H9 (cell line): ENCODE measurements at regions not wholly inside any gene's neighbourhood (a gene's known extent, or its start where the extent isn't known, plus 50 kb on each side); places are given as distances from the start of the nearest gene placed in this dataset.

ENCODE experiments used
- DNase-seq: peaks from one replicate; pipeline ENCODE4 v3.0.0-alpha.2; 2017
- H2AFZ ChIP-seq: one replicate; pipeline ENCODE4 v1.6.1; 2013; ENCODE audit warnings: mild to moderate bottlenecking, low read length, control low read depth, moderate library complexity
- H2AK5ac ChIP-seq: 2 replicates; pipeline ENCODE4 v1.6.1; 2013; ENCODE audit warnings: low read length, control low read depth, mixed read lengths; ENCODE audit not compliant: insufficient read length
- H2BK120ac ChIP-seq: one replicate; pipeline ENCODE4 v1.6.1; 2013; ENCODE audit warnings: low read depth, mild to moderate bottlenecking, low read length, control low read depth, inconsistent platforms; ENCODE audit not compliant: poor library complexity, severe bottlenecking
- H2BK12ac ChIP-seq: 2 replicates; pipeline ENCODE4 v1.6.1; 2013; ENCODE audit warnings: low read length, control low read depth, mixed read lengths, low read depth; ENCODE audit not compliant: insufficient read length
- H2BK15ac ChIP-seq: 2 replicates; pipeline ENCODE4 v1.6.1; 2013; ENCODE audit warnings: low read depth, low read length, control low read depth
- H2BK20ac ChIP-seq: one replicate; pipeline ENCODE4 v1.6.1; 2013; ENCODE audit warnings: low read depth, mild to moderate bottlenecking, low read length, control low read depth, inconsistent platforms; ENCODE audit not compliant: poor library complexity, severe bottlenecking
- H2BK5ac ChIP-seq: 2 replicates; pipeline ENCODE4 v1.6.1; 2013; ENCODE audit warnings: low read length, control low read depth, mixed read lengths; ENCODE audit not compliant: insufficient read length
- H3K14ac ChIP-seq: 2 replicates; pipeline ENCODE4 v1.6.1; 2013; ENCODE audit warnings: low read length, control low read depth; ENCODE audit not compliant: insufficient read depth
- H3K18ac ChIP-seq: 2 replicates; pipeline ENCODE4 v1.6.1; 2013; ENCODE audit warnings: low read depth, mild to moderate bottlenecking, mixed read lengths, low read length, control low read depth; ENCODE audit not compliant: insufficient read length
- H3K23ac ChIP-seq: 2 replicates; pipeline ENCODE4 v1.6.1; 2013; ENCODE audit warnings: low read length, control low read depth, mixed read lengths, low read depth; ENCODE audit not compliant: insufficient read length
- H3K23me2 ChIP-seq: 2 replicates; pipeline ENCODE4 v1.6.1; 2013; ENCODE audit warnings: low read depth, mild to moderate bottlenecking, mixed read lengths, low read length, control low read depth; ENCODE audit not compliant: insufficient read length, poor library complexity, severe bottlenecking
- H3K27ac ChIP-seq: 2 replicates; pipeline ENCODE4 v1.5.1; 2013; ENCODE audit warnings: low read length, control low read depth, mixed read lengths, low read depth; ENCODE audit not compliant: insufficient read length
- H3K27me3 ChIP-seq: 2 replicates; pipeline ENCODE4 v1.6.1; 2013; ENCODE audit warnings: low read length, control low read depth, inconsistent platforms; ENCODE audit not compliant: insufficient read depth
- H3K4ac ChIP-seq: 2 replicates; pipeline ENCODE4 v1.6.1; 2013; ENCODE audit warnings: low read depth, mild to moderate bottlenecking, control low read depth, inconsistent platforms, low read length, moderate library complexity
- H3K4me1 ChIP-seq: 2 replicates; pipeline ENCODE4 v1.6.1; 2013; ENCODE audit warnings: low read length, control low read depth, inconsistent platforms; ENCODE audit not compliant: insufficient read depth
- H3K4me2 ChIP-seq: 2 replicates; pipeline ENCODE4 v1.6.1; 2013; ENCODE audit warnings: low read length, control low read depth, mixed read lengths; ENCODE audit not compliant: insufficient read length, insufficient read depth
- H3K56ac ChIP-seq: 2 replicates; pipeline ENCODE4 v1.6.1; 2013; ENCODE audit warnings: low read depth, mild to moderate bottlenecking, mixed read lengths, low read length, control low read depth; ENCODE audit not compliant: insufficient read length
- H3K79me1 ChIP-seq: 2 replicates; pipeline ENCODE4 v1.6.1; 2013; ENCODE audit warnings: low read depth, mild to moderate bottlenecking, moderate library complexity, low read length, control low read depth, inconsistent platforms; ENCODE audit not compliant: insufficient read depth, poor library complexity, severe bottlenecking
- H3K79me2 ChIP-seq: 2 replicates; pipeline ENCODE4 v1.6.1; 2013; ENCODE audit warnings: low read length, control low read depth, inconsistent platforms; ENCODE audit not compliant: insufficient read depth
- H3K9ac ChIP-seq: 2 replicates; pipeline ENCODE4 v1.6.1; 2013; ENCODE audit warnings: low read length, control low read depth, mixed read lengths; ENCODE audit not compliant: insufficient read length; ENCODE audit errors: extremely low read depth
- H3K9me3 ChIP-seq: one replicate; pipeline ENCODE4 v1.6.1; 2013; ENCODE audit warnings: low read depth, low read length, inconsistent platforms; ENCODE audit not compliant: control insufficient read depth
- H3T11ph ChIP-seq: one replicate; pipeline ENCODE4 v1.6.1; 2013; ENCODE audit warnings: mild to moderate bottlenecking, low read length, control low read depth, inconsistent platforms
- H4K20me1 ChIP-seq: one replicate; pipeline ENCODE4 v1.6.1; 2013; ENCODE audit not compliant: control insufficient read depth, insufficient read length, insufficient read depth
- H4K5ac ChIP-seq: 2 replicates; pipeline ENCODE4 v1.6.1; 2013; ENCODE audit warnings: low read depth, mild to moderate bottlenecking, mixed read lengths, low read length, control low read depth; ENCODE audit not compliant: insufficient read length
- H4K8ac ChIP-seq: replicated peaks from 2 replicates; pipeline ENCODE4 v1.6.1; 2013; ENCODE audit warnings: low read length, control low read depth, mixed read lengths, low read depth; ENCODE audit not compliant: insufficient read length
- H4K91ac ChIP-seq: 2 replicates; pipeline ENCODE4 v1.6.1; 2013; ENCODE audit warnings: low read depth, mild to moderate bottlenecking, moderate library complexity, mixed read lengths, low read length, control low read depth; ENCODE audit not compliant: insufficient read length
- H3K27ac Mint-ChIP-seq, 3 experiments: 2 replicates in 2 of 3; 3 replicates in 1 of 3; pipeline ENCODE4 v1.8.0; 2020 to 2021; ENCODE audit warnings: mixed read lengths in 3 of 3, mild to moderate bottlenecking in 1 of 3, moderate library complexity in 1 of 3
- H3K27me3 Mint-ChIP-seq: 2 replicates; pipeline ENCODE4 v1.8.0; 2021; ENCODE audit warnings: low read depth, mild to moderate bottlenecking, moderate library complexity, mixed read lengths
- H3K36me3 Mint-ChIP-seq, 3 experiments: 2 replicates in 2 of 3; 3 replicates in 1 of 3; pipeline ENCODE4 v1.8.0; 2020 to 2021; ENCODE audit warnings: low read depth in 3 of 3, mixed read lengths in 3 of 3; ENCODE audit not compliant: insufficient read depth in 1 of 3
- H3K4me1 Mint-ChIP-seq, 2 experiments: 2 replicates each; pipeline ENCODE4 v1.8.0; 2020; ENCODE audit warnings: mixed read lengths in 2 of 2
- H3K4me3 Mint-ChIP-seq, 2 experiments: 2 replicates in 1 of 2; 3 replicates in 1 of 2; pipeline ENCODE4 v1.8.0; 2020 to 2021; ENCODE audit warnings: mild to moderate bottlenecking in 2 of 2, mixed read lengths in 2 of 2, moderate library complexity in 1 of 2
- H3K9me3 Mint-ChIP-seq, 2 experiments: 2 replicates in 1 of 2; 3 replicates in 1 of 2; pipeline ENCODE4 v1.8.0; 2020; ENCODE audit warnings: mild to moderate bottlenecking in 2 of 2, mixed read lengths in 2 of 2, moderate library complexity in 1 of 2
- CTCF ChIP-seq: fragments of 200-600 bp; sonication (generic); conservative IDR thresholded peaks from 3 replicates; pipeline ENCODE4 v1.8.0; 2021; ENCODE audit warnings: antibody characterized with exemption, mild to moderate bottlenecking
- WGBS: extraction: QIAGEN DNeasy Blood & Tissue Kit; methylation state at CpG from one replicate; pipeline ENCODE4 v1.1.7; 2013; ENCODE audit warnings: missing lambda C conversion rate, low lambda C conversion rate, mixed read lengths; ENCODE audit not compliant: insufficient read length; ENCODE audit errors: extremely low coverage; 5-methylcytosine and 5-hydroxymethylcytosine counted together

DNA sequence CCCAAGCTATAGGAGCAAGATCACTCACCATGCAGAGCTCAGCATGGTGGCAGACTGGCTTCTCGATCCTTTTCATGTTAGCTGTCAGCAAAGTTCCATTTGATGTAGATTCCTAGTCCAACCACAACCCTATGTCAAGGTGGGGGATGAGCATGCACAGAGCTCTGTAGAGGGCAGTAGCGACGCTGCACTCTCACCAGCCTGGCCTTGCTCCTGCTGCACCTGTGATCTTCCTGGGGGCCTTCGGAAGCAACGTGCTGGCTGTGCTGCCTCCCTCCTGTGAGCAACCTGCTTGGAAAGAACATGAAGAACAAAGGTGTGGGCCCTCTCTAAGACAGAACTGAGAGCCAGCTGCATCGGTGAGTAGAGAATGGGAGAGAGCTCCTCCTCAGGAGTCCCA, 479.4 kb upstream of the MYT1L start:
- Histone ChIP-seq H2AFZ (no peak overlapping the region), H4K5ac (no peak overlapping the region), H2BK15ac (no peak overlapping the region), H4K91ac (no peak overlapping the region), H2BK5ac (no peak overlapping the region), H2BK120ac (no peak overlapping the region), H2BK20ac (no peak overlapping the region), H3K23ac (no peak overlapping the region), H3K9me3 (no peaks in the 10 kb centered on the region), H3T11ph (no peak overlapping the region), H3K23me2 (no peaks in the 10 kb centered on the region), H3K27ac (no peak overlapping the region), H4K8ac (no peak overlapping the region), H3K4ac (no peak overlapping the region), H3K4me2 (no peak overlapping the region), H3K4me1 (no peaks in the 10 kb centered on the region), H3K79me2 (no peaks in the 10 kb centered on the region), H4K20me1 (no peaks in the 10 kb centered on the region), H3K27me3 (no peaks in the 10 kb centered on the region), H3K56ac (no peak overlapping the region), H3K18ac (no peak overlapping the region), H2BK12ac (no peak overlapping the region), H3K14ac (no peak overlapping the region), H2AK5ac (no peak overlapping the region), H3K79me1 (no peaks in the 10 kb centered on the region), H3K9ac (no peak overlapping the region)
- TF ChIP-seq CTCF = peak; percentile 48; the same call in 2 of the 3 replicates
- Mint-ChIP-seq H3K4me3 (no peak overlapping the region), H3K36me3 (peaks cover 3 to 17% (median 5%) of the 10 kb centered on the region in 3 experiments), H3K27ac (no peak overlapping the region), H3K9me3 (peaks cover 18 to 27% of the 10 kb centered on the region in 2 experiments), H3K4me1 (peaks cover 4 to 5% of the 10 kb centered on the region in 2 experiments; a peak in 2 of 4 replicates), H3K27me3 (no peaks in the 10 kb centered on the region; the same call in 1 of the 2 replicates)
- no CpG with 5 or more reads among the region's 6 CpGs for WGBS
- DNase-seq = peak; percentile 55
